Liver (tissue), 8 donors: ENCODE measurements at regions not wholly inside any gene's neighbourhood (a gene's known extent, or its start where the extent isn't known, plus 50 kb on each side); places are given as distances from the start of the nearest gene placed in this dataset.

Experiments
- DNase-seq: peaks from one replicate; pipeline ENCODE4 v3.0.0-alpha.2; 2017; ENCODE audit warnings: low spot score
- H3K27ac ChIP-seq, 2 donors: one replicate each; pipeline ENCODE4 v1.7.0; 2013; ENCODE audit warnings: inconsistent platforms in 2 of 2, low read length in 2 of 2, control low read depth in 1 of 2, low read depth in 1 of 2, mild to moderate bottlenecking in 1 of 2
- H3K27me3 ChIP-seq, 4 donors: one replicate each; pipeline versions ENCODE4 v1.6.1 to v1.7.0; 2013; ENCODE audit warnings: low read length in 3 of 4, inconsistent platforms in 1 of 4, mild to moderate bottlenecking in 1 of 4, moderate library complexity in 1 of 4; ENCODE audit not compliant: control insufficient read depth in 4 of 4, insufficient read depth in 4 of 4
- H3K36me3 ChIP-seq, 4 donors: one replicate each; pipeline versions ENCODE4 v1.6.1 to v1.7.0; 2013; ENCODE audit warnings: low read length in 3 of 4, mild to moderate bottlenecking in 3 of 4, low read depth in 1 of 4, moderate library complexity in 1 of 4; ENCODE audit not compliant: control insufficient read depth in 4 of 4, insufficient read depth in 3 of 4
- H3K4me1 ChIP-seq, 4 donors: one replicate each; pipeline versions ENCODE4 v1.6.1 to v1.7.0; 2013; ENCODE audit warnings: low read length in 3 of 4, mild to moderate bottlenecking in 3 of 4, moderate library complexity in 1 of 4; ENCODE audit not compliant: control insufficient read depth in 4 of 4, insufficient read depth in 4 of 4
- H3K4me3 ChIP-seq, 3 donors: one replicate each; pipeline versions ENCODE4 v1.6.1 to v1.7.0; 2013; ENCODE audit warnings: low read length in 3 of 3, control low read depth in 1 of 3, low read depth in 1 of 3, mild to moderate bottlenecking in 1 of 3
- H3K9ac ChIP-seq, 2 donors: one replicate each; pipeline ENCODE4 v1.7.0; 2013; ENCODE audit warnings: low read length in 2 of 2, mild to moderate bottlenecking in 2 of 2, moderate library complexity in 2 of 2, control low read depth in 1 of 2, low read depth in 1 of 2
- H3K9me3 ChIP-seq, 4 donors: one replicate each; pipeline versions ENCODE4 v1.6.1 to v1.7.0; 2013; ENCODE audit warnings: low read length in 3 of 4; ENCODE audit not compliant: control insufficient read depth in 4 of 4
- FOXA1 ChIP-seq: IDR thresholded peaks from 2 replicates; pipeline ENCODE4 v1.6.1; 2016; ENCODE audit warnings: antibody characterized with exemption
- FOXA2 ChIP-seq: IDR thresholded peaks from 2 replicates; pipeline ENCODE4 v1.6.1; 2016; ENCODE audit warnings: antibody characterized with exemption
- GABPA ChIP-seq, 2 donors: IDR thresholded peaks in 1 of 2; conservative IDR thresholded peaks in 1 of 2; 2 replicates each; pipeline ENCODE4 v1.6.1; 2016; ENCODE audit warnings: antibody characterized with exemption in 2 of 2, mild to moderate bottlenecking in 1 of 2, moderate library complexity in 1 of 2
- HNF4A ChIP-seq, 2 donors: conservative IDR thresholded peaks; 2 replicates each; pipeline ENCODE4 v1.6.1; 2016; ENCODE audit warnings: antibody characterized with exemption in 2 of 2, mild to moderate bottlenecking in 2 of 2
- JUND ChIP-seq, 2 donors: IDR thresholded peaks; 2 replicates each; pipeline ENCODE4 v1.6.1; 2016; ENCODE audit warnings: antibody characterized with exemption in 2 of 2
- RAD21 ChIP-seq, 2 donors: IDR thresholded peaks; 2 replicates each; pipeline ENCODE4 v1.6.1; 2016; ENCODE audit warnings: antibody characterized with exemption in 2 of 2, mild to moderate bottlenecking in 2 of 2
- SP1 ChIP-seq: IDR thresholded peaks from 2 replicates; pipeline ENCODE4 v1.6.1; 2018; ENCODE audit warnings: antibody characterized with exemption, mild to moderate bottlenecking
- TAF1 ChIP-seq: conservative IDR thresholded peaks from 2 replicates; pipeline ENCODE4 v1.6.1; 2016; ENCODE audit warnings: antibody characterized with exemption, mild to moderate bottlenecking
- WGBS: extraction: QIAGEN DNeasy Blood & Tissue Kit; methylation state at CpG from one replicate; pipeline ENCODE4 v1.1.7; 2013; 5-methylcytosine and 5-hydroxymethylcytosine counted together
- TF ChIP-seq, protein P1 (sequence below): fragments of 150-350 bp; IDR thresholded peaks from 2 replicates; pipeline ENCODE4 v1.5.1; 2017; ENCODE audit warnings: improper control_type of control experiment, low read depth, low read length; ENCODE audit not compliant: missing input control
- TF ChIP-seq, protein P2 (sequence below): IDR thresholded peaks from 2 replicates; pipeline ENCODE4 v1.6.1; 2016; ENCODE audit warnings: antibody characterized with exemption
- TF ChIP-seq, protein P3 (sequence below): IDR thresholded peaks from 2 replicates; pipeline ENCODE4 v1.6.1; 2016; ENCODE audit warnings: antibody characterized with exemption, mild to moderate bottlenecking
- TF ChIP-seq, protein P4 (sequence below): IDR thresholded peaks from 2 replicates; pipeline ENCODE4 v1.6.1; 2016; ENCODE audit warnings: antibody characterized with exemption
- TF ChIP-seq, protein P5 (sequence below): IDR thresholded peaks from 2 replicates; pipeline ENCODE4 v1.6.1; 2016; ENCODE audit warnings: antibody characterized with exemption
- donor health status: healthy.
- donor health status: healthy.
- donor health status: healthy.
- donor health status: healthy.
- donor health status: healthy.

DNA sequence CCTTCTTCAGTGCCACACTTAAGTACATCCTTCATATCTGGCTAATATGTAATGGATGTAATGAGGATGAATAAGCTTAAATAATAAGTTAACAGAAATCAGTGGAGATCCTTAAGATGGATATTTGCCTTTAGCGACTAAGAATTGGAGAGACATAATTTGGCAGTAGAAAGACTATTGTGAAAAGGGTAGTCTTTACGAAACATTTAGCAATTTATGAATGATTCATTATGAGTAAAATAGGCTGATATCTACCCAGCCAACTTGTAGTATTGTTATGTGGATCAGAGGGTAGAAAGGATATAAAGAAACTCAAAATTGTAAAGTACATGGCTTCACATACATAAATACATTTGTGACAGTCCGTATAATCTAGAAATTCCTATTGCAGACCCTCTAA, 2371.8 kb downstream of the PCDH7 start:
- WGBS: 88% methylated on average over 3 of the region's 3 CpGs
- no peak overlapping the region for H3K27ac ChIP-seq
- no peak overlapping the region for H3K4me3 ChIP-seq
- no peak for TF ChIP-seq JUND (IDR thresholded peaks at IDR 0.05)
- no peak for TF ChIP-seq HNF4A (conservative IDR thresholded peaks at IDR 0.05)
- no peak for TF ChIP-seq SP1
- no peak for TF ChIP-seq FOXA1
- TF ChIP-seq, protein P1, sequence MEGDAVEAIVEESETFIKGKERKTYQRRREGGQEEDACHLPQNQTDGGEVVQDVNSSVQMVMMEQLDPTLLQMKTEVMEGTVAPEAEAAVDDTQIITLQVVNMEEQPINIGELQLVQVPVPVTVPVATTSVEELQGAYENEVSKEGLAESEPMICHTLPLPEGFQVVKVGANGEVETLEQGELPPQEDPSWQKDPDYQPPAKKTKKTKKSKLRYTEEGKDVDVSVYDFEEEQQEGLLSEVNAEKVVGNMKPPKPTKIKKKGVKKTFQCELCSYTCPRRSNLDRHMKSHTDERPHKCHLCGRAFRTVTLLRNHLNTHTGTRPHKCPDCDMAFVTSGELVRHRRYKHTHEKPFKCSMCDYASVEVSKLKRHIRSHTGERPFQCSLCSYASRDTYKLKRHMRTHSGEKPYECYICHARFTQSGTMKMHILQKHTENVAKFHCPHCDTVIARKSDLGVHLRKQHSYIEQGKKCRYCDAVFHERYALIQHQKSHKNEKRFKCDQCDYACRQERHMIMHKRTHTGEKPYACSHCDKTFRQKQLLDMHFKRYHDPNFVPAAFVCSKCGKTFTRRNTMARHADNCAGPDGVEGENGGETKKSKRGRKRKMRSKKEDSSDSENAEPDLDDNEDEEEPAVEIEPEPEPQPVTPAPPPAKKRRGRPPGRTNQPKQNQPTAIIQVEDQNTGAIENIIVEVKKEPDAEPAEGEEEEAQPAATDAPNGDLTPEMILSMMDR: no peak
- TF ChIP-seq, protein P2, sequence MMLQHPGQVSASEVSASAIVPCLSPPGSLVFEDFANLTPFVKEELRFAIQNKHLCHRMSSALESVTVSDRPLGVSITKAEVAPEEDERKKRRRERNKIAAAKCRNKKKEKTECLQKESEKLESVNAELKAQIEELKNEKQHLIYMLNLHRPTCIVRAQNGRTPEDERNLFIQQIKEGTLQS: no peak
- TF ChIP-seq FOXA2: no peak
- TF ChIP-seq TAF1: no peak
- TF ChIP-seq, protein P3, sequence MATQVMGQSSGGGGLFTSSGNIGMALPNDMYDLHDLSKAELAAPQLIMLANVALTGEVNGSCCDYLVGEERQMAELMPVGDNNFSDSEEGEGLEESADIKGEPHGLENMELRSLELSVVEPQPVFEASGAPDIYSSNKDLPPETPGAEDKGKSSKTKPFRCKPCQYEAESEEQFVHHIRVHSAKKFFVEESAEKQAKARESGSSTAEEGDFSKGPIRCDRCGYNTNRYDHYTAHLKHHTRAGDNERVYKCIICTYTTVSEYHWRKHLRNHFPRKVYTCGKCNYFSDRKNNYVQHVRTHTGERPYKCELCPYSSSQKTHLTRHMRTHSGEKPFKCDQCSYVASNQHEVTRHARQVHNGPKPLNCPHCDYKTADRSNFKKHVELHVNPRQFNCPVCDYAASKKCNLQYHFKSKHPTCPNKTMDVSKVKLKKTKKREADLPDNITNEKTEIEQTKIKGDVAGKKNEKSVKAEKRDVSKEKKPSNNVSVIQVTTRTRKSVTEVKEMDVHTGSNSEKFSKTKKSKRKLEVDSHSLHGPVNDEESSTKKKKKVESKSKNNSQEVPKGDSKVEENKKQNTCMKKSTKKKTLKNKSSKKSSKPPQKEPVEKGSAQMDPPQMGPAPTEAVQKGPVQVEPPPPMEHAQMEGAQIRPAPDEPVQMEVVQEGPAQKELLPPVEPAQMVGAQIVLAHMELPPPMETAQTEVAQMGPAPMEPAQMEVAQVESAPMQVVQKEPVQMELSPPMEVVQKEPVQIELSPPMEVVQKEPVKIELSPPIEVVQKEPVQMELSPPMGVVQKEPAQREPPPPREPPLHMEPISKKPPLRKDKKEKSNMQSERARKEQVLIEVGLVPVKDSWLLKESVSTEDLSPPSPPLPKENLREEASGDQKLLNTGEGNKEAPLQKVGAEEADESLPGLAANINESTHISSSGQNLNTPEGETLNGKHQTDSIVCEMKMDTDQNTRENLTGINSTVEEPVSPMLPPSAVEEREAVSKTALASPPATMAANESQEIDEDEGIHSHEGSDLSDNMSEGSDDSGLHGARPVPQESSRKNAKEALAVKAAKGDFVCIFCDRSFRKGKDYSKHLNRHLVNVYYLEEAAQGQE: no peak
- no peak overlapping the region for H3K9ac ChIP-seq
- H3K36me3 ChIP-seq: no peaks in the 10 kb centered on the region
- H3K27me3 ChIP-seq: no peaks in the 10 kb centered on the region
- peaks cover 0 to 5% (median 2%) of the 10 kb centered on the region in 4 donors for H3K4me1 ChIP-seq
- DNase-seq: no peak
- H3K9me3 ChIP-seq: no peaks in the 10 kb centered on the region

DNA sequence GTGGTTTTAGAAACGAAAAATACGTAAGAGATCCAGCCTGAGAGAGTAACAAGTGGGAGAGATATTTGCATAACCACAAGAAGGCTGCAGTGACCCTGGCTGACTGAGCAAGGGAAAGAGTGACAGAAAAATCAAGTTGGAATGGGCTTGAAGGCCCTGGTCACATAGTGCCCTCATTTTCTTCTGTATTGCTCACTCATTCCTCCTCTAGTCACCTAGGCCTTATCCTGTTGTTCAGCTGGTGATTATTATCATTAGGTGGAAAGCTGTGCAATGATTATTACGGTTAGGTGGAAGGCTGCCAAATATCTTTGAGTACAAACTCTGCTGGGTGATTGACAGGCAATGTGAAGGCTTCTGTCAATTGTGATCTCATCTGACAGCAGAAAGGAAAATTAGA, 2384.1 kb downstream of the PCDH7 start:
- Histone ChIP-seq H3K36me3 (no peaks in the 10 kb centered on the region), H3K27ac (no peak overlapping the region), H3K27me3 (no peaks in the 10 kb centered on the region), H3K4me1 (no peaks in the 10 kb centered on the region), H3K4me3 (no peak overlapping the region), H3K9ac (no peak overlapping the region), H3K9me3 (no peaks in the 10 kb centered on the region)
- TF ChIP-seq, protein P4, sequence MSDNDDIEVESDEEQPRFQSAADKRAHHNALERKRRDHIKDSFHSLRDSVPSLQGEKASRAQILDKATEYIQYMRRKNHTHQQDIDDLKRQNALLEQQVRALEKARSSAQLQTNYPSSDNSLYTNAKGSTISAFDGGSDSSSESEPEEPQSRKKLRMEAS: no peak
- TF ChIP-seq JUND (IDR thresholded peaks at IDR 0.05) (no peak), GABPA (IDR thresholded peaks at IDR 0.05 in 1 of 2, conservative IDR thresholded peaks at IDR 0.05 in 1 of 2) (no peak), RAD21 (IDR thresholded peaks at IDR 0.05) (no peak), FOXA2 (no peak), HNF4A (conservative IDR thresholded peaks at IDR 0.05) (no peak)
- TF ChIP-seq, protein P2: no peak
- TF ChIP-seq, protein P5, sequence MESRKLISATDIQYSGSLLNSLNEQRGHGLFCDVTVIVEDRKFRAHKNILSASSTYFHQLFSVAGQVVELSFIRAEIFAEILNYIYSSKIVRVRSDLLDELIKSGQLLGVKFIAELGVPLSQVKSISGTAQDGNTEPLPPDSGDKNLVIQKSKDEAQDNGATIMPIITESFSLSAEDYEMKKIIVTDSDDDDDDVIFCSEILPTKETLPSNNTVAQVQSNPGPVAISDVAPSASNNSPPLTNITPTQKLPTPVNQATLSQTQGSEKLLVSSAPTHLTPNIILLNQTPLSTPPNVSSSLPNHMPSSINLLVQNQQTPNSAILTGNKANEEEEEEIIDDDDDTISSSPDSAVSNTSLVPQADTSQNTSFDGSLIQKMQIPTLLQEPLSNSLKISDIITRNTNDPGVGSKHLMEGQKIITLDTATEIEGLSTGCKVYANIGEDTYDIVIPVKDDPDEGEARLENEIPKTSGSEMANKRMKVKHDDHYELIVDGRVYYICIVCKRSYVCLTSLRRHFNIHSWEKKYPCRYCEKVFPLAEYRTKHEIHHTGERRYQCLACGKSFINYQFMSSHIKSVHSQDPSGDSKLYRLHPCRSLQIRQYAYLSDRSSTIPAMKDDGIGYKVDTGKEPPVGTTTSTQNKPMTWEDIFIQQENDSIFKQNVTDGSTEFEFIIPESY: no peak
- TF ChIP-seq, protein P1: no peak
- DNase-seq: no peak
- WGBS: 52% methylated on average over 3 of the region's 3 CpGs
